ENCODE measurements at regions not wholly inside any gene's neighbourhood (a gene's known extent, or its start where the extent isn't known, plus 50 kb on each side); places are given as distances from the start of the nearest gene placed in this dataset.

GRCh38 chr4:116088771-116089170 is 975.4 kb upstream of the NDST4 start:
- TF ChIP-seq SP2 (tag by site-specific recombination; IDR thresholded peaks at IDR 0.05) (no peak), ZBTB8A (tag by site-specific recombination; IDR thresholded peaks at IDR 0.05) (no peak)
